ENCODE measurements at regions not wholly inside any gene's neighbourhood (a gene's known extent, or its start where the extent isn't known, plus 50 kb on each side); places are given as distances from the start of the nearest gene placed in this dataset.
"Not testable (repeated sequence)": the region's sequence is repeated elsewhere in the genome, so short reads cannot be mapped to it uniquely, and the experiment has no call there.

DNA sequence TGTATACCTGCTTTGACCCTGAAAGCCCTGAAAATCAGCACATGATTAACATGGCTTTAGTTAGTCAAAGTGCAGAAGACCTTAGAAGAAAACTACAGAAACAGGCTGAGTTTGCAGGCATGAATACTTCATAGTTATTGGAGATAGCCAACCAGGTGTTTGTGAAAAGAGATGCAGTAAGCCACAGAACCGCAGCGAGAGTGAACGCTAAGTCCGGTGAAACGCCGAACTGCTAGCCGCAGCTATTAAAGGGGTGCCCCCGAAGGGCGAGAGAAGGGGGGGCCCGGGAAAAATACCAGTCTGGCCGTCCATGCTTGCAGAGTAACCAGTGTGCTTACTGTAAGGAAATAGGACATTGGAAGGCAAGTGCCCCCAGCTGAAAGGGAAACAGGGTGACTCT, 784.0 kb upstream of the TMEM132C start:
- no peak for DNase-seq
- in situ Hi-C loops (cut with HindIII; ENCODE audit: low pct_ligation_motif_present, low pct_unique_long_range_greater_than_20kb, low sequenced_read_pairs) = no loop called here

DNA sequence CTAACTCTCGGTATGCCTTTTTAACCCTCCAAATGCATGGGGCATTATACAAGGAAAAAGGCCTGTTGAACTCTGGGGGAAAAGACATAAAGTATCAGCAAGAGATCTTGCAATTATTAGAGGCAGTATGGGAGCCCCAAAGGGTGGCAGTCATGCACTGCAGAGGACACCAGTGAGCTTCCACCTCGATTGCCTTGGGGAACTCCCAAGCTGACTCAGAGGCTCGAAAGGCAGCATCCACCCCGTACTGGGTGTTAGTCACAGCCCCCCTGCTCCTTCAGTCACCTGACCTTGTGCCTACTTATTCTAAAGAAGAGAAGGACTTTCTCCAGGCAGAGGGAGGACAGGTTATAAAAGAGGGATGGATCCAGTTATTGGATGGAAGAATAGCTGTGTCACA, 781.4 kb upstream of the TMEM132C start:
- in situ Hi-C loops (cut with HindIII; ENCODE audit: low pct_ligation_motif_present, low pct_unique_long_range_greater_than_20kb, low sequenced_read_pairs) = no loop called here
- peak; percentile 92 for DNase-seq

DNA sequence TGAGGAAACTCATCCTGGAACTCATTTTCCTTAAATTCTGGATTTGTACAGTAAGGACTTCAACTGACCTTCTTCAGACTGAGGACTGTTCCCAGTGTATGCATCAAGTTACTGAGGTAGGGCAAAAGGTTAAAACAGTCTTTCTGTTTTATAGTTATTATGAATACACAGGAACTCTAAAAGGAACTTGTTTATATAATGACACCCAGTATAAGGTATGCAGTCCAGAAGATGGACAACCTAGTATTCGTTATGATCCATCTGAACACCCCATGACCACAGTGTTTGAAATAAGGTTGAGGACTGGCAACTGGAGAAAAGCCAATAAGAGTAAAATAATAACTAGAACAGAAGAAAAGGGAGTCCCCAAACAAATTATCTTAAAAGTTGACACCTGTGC, 779.9 kb upstream of the TMEM132C start:
- DNase-seq = no peak
- in situ Hi-C loops (cut with HindIII; ENCODE audit: low pct_ligation_motif_present, low pct_unique_long_range_greater_than_20kb, low sequenced_read_pairs) = no loop called here

DNA sequence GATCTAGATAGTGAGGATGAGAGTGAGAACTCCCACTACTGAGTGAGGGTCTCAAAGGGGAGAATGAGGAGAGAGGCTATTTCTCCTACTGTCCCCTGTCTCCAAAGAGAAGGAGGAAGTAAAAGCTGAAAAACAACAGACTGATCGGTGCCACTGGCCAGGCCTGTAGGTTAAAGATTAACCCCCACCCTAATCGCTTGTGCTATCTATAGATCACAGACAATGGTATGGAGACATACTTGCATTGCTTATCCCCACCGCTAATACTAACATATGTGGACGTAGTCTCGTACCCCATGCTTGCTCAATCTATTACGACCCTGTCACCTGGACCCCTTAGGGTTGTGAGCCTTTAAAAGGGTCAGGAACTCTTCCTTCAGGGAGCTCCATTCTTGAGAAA, 777.9 kb upstream of the TMEM132C start:
- in situ Hi-C loops (cut with HindIII; ENCODE audit: low pct_ligation_motif_present, low pct_unique_long_range_greater_than_20kb, low sequenced_read_pairs) = no loop called here
- DNase-seq = no peak

DNA sequence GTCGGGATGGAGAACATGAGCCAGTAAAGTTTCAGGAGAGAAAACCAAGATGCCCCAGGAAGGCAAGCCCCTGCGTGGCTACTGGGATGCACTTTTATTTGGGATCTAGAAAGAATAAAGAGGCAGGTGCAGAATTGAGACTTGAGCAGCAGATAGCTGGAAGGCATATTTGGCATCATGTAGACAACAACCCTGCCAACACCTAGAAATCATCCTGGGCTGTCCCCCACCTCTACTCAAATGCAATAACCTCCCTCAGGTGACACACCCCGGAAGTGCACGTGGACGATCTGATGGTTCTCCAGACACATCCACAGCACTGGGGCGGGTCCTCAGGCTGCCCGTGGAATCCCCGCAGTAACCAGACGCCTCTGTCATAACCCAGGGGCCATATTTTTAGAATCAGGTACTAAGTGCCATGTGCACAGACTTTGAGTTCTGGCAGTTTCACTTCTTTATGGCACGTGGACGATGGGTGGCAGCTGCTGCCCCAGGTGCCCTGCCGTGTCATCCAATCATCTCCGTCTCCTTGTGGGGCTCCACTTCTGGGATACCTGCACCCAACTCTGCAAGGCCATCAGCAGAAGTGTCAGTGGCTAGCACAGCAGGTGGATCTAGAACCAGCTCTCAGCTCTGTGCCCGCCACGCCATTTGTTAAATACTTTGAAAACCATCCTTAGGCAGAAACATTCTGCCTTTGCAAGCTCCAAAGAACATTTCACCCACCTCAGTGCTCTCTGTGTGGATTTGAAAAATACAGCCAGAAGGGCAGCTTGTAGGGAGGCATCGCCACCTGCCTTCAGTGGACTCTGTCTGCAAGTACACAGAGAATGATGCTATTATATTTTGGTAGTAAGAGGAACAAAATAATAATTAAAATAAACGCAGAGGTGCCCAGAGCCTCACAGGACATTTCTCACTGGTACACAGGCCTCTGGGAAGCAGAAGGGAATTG, 771.7 kb upstream of the TMEM132C start:
- no peak for DNase-seq
- in situ Hi-C loops (cut with HindIII; ENCODE audit: low pct_ligation_motif_present, low pct_unique_long_range_greater_than_20kb, low sequenced_read_pairs) = no loop called here

DNA sequence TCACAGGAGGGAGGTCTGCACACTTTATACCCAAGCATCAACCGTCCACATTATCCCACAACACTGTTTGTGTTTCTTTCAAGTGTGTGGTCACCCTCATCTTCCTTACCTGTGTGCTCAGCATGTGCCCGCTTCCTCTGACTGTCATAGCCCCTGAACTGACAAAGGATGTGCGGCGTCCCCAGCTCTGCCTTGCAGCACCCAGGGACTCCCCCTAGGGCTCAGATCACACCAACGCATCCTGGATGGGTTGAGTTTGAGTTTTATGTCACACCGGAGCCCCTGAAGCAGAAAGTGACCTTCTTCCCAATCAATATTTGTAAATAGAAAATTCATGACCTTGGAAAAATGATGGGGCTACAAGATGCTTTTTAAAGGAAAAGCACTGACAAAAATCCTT, 770.7 kb upstream of the TMEM132C start:
- DNase-seq = no peak
- in situ Hi-C loops (cut with HindIII; ENCODE audit: low pct_ligation_motif_present, low pct_unique_long_range_greater_than_20kb, low sequenced_read_pairs) = no loop called here

DNA sequence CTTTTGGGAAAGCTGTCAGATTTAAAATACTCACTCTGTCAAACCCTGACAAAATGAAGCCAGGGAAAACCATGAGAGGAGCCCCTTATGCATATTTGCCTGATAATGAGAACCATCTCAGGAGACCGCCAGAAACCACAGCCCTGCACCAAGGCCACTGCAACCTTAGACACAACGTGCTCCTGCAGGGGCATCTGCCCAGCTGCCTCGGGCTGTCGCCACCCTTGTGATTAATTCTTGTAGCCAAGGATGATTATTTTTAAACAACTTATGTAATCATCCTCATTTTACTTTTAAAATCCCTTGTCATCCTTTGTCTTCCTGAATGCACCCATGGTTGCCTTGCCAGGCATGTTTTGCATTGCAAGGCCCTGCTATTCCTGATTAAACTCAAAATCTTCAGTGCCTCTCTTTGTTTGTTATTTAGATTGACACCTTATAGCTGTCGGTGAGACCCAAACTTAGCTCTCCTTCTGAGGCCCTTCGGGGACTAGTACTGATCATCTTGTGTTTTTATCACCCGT, 766.4 kb upstream of the TMEM132C start:
- in situ Hi-C loops (cut with HindIII; ENCODE audit: low pct_ligation_motif_present, low pct_unique_long_range_greater_than_20kb, low sequenced_read_pairs) = no loop called here
- DNase-seq = no peak

DNA sequence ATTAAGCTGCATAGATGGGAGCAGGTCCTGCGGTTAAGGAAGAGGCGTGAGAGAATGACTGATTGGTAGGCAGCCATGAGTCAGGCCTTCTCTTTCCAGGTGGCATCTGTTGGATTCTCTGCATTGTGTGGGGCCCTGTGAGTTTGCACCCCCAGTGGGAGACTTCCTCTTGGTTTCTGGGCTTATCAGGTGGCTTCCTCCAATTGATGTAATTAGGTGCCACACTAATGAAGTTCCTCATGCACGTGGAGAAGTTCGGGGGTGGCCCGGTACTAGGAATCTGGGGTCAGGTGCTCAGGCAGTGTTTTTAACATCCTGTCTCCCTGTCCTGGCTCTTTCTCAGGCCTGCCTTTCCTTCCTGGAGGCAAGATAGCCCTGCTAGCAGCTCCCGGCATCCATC, 765.1 kb upstream of the TMEM132C start:
- in situ Hi-C loops (cut with HindIII; ENCODE audit: low pct_ligation_motif_present, low pct_unique_long_range_greater_than_20kb, low sequenced_read_pairs) = no loop called here
- DNase-seq = no peak

DNA sequence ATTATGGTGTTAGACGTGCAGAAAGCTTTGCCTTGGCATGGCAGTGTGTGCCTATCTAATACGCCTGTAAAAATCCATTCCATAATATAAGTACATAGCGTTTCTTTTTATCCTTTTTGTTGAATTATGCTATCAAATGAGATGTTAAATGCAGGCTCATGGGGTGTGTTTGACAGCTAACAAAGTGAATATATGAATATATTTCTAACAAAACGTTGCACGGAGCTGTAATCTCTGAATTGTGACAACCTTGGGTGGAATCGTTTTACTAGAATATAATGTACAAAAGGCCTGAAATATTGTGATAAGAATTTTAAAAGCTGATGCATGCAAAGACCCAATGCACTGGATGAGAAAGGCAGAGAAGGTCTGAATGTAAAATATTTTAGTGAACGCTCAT, 763.7 kb upstream of the TMEM132C start:
- no peak for DNase-seq
- in situ Hi-C loops (cut with HindIII; ENCODE audit: low pct_ligation_motif_present, low pct_unique_long_range_greater_than_20kb, low sequenced_read_pairs) = no loop called here

DNA sequence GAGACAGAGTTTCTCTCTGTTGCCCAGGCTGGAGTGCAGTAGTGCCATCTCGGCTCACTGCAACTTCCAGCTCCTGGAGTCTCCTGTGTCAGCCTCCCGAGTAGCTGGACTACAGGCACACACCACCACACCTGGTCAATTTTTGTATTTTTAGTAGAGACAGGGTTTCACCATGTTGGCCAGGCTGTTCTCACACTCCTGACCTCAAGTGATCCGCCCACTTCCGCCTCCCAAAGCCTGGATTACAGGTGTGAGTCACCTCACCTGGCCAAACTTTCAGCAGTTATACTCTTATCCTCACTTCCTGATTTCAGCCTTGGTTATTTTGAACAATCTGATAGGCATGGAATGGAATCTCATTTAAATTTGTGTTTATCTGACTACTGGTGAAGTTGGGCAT, 763.0 kb upstream of the TMEM132C start:
- DNase-seq; in situ Hi-C loops (cut with HindIII; ENCODE audit: low pct_ligation_motif_present, low pct_unique_long_range_greater_than_20kb, low sequenced_read_pairs): not testable (repeated sequence)

DNA sequence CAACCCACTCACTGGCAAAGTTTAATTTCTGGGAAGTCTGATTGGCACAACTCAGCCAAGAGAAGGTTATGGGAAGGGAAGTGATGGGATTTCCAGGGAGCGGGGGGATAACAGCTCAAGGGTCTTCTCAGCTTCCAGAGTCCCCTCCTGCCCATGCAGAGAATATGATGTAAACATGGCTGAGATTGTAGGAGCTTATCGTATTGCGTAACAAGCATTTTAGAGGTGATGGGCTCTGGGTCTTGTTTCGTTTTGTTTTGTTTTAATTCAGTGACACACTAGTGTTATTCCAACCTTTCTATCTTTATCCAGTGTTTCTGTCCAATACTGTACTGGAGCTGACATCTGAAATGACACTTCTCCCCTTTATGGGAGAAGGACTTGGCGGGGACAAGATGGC, 762.1 kb upstream of the TMEM132C start:
- in situ Hi-C loops (cut with HindIII; ENCODE audit: low pct_ligation_motif_present, low pct_unique_long_range_greater_than_20kb, low sequenced_read_pairs) = no loop called here
- no peak for DNase-seq

DNA sequence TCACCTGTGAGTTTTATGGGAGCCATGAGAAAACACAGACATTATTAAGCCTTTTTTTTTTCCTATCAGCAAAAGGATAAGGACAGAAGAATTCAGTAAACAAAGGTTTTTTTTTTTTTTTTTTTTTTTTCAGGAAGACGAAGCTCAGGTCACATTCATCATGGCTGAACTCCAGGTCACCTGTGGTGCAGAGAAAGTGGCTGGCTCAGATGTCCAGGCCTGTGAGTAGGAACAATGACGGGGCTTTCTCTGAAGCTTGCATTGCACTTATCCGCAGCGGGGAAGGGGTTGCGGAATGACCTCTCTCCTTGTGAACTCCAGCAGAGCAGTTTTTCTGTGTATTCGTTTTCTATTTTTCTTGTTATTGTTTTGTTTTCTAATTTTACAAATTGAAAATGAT, 759.6 kb upstream of the TMEM132C start:
- DNase-seq = no peak
- in situ Hi-C loops (cut with HindIII; ENCODE audit: low pct_ligation_motif_present, low pct_unique_long_range_greater_than_20kb, low sequenced_read_pairs) = no loop called here

DNA sequence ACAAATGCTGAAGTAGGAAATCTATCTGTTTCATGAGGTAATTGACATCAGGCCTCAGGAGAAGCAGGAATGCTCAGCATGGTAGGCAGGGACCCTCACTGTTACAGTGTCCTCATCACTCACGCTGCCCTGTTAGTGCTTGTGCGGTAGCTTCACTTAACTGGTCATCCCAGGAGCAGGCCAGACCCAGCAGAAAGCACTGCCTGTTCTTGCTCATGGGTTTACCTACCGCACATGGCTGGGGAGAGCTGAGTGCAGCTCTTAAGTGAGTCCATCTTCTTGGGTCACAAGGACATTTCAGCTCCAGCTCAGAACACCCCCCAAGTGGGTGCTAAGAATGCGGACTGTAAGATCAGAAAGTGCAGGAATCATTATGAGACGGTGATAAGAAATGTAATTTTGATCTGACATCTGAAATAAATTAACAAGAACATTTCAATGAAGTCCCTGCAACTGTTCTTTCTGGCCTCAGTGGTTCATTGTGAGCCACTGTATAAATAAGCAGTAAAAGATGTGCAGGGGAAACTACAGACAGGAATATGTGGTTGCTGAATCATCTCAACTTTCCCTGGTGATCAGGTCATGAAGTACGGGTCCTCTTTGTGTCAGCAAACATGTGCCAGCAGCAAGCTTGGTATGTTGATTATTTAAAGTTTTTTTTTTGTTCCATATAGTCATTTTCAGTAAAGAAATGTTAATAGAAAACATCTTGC, 757.7 kb upstream of the TMEM132C start:
- DNase-seq = no peak
- in situ Hi-C loops (cut with HindIII; ENCODE audit: low pct_ligation_motif_present, low pct_unique_long_range_greater_than_20kb, low sequenced_read_pairs) = no loop called here

DNA sequence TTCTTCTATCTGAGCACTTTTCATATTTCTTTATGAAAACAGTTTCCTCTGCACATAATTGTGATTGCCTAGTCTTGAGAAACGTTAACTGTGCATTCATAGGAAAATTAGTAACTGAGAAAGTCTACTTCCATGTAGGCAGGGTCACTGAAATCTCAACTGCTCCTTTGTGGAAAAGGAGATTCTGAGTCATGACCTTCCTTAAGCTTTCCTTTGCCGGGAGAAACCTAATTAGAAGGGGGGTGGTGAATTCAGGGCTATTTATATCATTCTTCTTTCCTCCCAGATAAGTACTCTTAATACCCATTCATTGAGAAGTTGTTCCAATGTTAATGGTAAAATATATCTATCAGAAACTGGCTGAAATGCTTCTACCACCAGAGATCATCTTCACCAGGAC, 751.0 kb upstream of the TMEM132C start:
- in situ Hi-C loops (cut with HindIII; ENCODE audit: low pct_ligation_motif_present, low pct_unique_long_range_greater_than_20kb, low sequenced_read_pairs) = no loop called here
- DNase-seq = no peak

DNA sequence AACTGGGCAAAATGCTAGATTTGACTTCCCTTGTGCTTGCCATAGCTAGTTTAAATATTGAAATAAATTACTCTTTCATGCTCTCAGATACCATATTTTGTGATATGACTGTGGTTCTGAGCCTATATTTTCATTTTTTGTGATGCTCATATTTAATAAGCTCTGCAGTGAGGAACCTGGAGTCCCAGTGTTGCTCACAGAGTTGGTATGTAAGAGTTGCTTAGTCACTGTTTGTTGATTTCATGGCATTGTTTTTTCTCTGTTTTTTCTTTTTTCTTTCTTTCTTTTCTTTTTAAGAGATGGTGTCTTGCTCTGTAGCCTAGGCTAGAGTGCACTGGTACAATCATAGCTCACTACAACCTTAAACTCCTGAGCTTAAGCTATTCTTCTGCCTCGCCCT, 750.5 kb upstream of the TMEM132C start:
- in situ Hi-C loops (cut with HindIII; ENCODE audit: low pct_ligation_motif_present, low pct_unique_long_range_greater_than_20kb, low sequenced_read_pairs) = no loop called here
- no peak for DNase-seq

DNA sequence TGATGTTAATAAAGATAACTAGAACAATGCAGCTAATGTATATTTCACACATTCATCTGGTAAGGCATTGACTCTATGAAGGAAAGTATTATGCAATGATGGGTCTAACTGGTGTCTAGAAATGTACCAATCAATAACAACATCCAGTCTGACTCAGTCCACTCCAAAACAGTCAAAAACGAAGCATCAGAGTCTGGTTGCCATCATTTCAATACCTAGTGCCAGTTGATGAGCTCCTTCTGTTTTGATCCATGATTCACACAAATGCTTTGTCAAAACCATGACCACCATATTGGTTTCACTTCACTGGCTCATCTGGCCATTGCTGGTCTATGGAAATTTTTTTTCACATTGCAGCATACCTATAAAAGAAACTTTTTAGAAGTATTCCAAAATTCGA, 747.2 kb upstream of the TMEM132C start:
- in situ Hi-C loops (cut with HindIII; ENCODE audit: low pct_ligation_motif_present, low pct_unique_long_range_greater_than_20kb, low sequenced_read_pairs) = no loop called here

DNA sequence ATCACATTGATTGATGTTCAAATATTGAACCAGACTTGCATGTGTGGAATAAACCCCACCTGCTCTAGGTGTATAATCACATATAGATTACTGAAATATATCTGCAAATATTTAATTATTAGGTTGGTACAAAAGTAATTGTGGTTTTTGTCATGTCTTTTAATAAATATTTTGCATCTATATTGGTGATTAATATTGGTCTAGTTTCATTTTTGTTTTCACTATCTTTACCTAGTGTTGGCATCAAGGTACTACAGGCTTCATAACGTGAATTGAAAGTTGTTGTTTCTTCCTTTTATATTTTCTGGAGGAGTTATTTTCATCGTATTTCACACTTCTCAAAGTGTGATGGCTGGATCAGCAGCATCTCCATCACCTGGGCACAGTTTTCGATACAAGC, 740.0 kb upstream of the TMEM132C start:
- in situ Hi-C loops (cut with HindIII; ENCODE audit: low pct_ligation_motif_present, low pct_unique_long_range_greater_than_20kb, low sequenced_read_pairs) = no loop called here

More for the DNA sequence above, 747.2 kb upstream of the TMEM132C start:
- no peak for DNase-seq

DNA sequence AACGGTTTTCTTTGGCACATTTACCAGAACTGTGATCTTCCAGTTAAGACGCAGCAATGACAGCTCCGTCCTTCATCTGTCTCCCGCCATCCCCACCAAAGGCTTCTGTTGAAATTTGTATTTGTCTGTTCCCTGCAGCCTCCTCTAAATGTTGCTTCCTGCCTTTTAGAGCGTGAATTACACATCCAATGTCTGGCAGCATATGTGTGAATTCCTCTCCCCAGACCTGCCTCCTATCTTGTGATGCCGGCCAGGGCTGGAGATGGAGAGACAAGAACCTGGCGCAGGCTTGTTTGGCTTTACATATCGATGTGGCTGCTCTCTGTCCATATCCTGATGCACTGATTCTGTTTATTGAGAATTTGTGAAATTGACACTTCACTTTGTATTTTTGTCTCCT, 738.4 kb upstream of the TMEM132C start:
- no peak for DNase-seq
- in situ Hi-C loops (cut with HindIII; ENCODE audit: low pct_ligation_motif_present, low pct_unique_long_range_greater_than_20kb, low sequenced_read_pairs) = no loop called here

More for the DNA sequence above, 740.0 kb upstream of the TMEM132C start:
- no peak for DNase-seq

DNA sequence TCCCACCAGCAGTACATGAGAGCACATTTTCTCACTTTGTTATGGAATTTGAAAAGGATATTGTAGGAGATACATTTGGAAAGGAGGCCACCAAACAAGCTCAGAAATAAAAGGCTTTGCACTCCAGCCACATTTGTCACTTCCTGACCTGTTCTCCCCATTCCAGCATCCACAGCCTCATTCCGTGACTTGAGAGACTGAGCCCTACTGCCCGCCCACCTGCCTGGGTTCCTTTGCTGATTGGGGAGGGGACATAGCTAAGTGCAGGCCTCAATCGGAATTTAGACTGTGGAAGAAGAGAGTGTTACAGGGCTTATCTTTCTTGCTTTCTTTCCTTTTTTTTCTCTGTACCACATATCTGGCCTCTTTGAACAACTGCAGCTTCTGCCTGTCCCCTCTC, 735.4 kb upstream of the TMEM132C start:
- DNase-seq = no peak
- in situ Hi-C loops (cut with HindIII; ENCODE audit: low pct_ligation_motif_present, low pct_unique_long_range_greater_than_20kb, low sequenced_read_pairs) = no loop called here

DNA sequence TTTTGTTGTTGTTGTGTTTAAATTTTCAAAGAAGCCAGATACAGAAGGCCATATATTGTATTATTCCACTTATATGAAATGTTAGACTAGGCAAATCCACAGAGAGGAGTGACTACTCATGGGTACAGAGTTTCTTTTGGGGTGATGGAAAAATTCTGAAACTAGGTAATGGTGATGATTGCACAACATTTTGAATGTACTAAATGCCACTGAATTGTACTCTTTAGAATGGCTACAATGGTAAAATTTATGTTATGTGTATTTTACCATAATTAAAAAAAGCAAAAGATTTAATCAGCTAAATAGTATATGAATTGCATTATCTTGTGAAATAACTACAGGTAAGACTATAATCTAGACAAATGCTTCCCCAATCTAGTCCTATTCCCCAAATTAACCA, 733.6 kb upstream of the TMEM132C start:
- DNase-seq = no peak
- in situ Hi-C loops (cut with HindIII; ENCODE audit: low pct_ligation_motif_present, low pct_unique_long_range_greater_than_20kb, low sequenced_read_pairs) = no loop called here

All from ACHN (cell line).